OCI-LY7 (cell line): ENCODE measurements at regions not wholly inside any gene's neighbourhood (a gene's known extent, or its start where the extent isn't known, plus 50 kb on each side); places are given as distances from the start of the nearest gene placed in this dataset.

ENCODE experiments used
- CTCF ChIP-seq: fragments of 200-600 bp; sonication (generic); conservative IDR thresholded peaks from 2 replicates; pipeline ENCODE4 v1.5.1; 2014; ENCODE audit warnings: mild to moderate bottlenecking, antibody characterized with exemption, low read length, moderate library complexity, mixed read lengths
- EZH2phosphoT487 ChIP-seq: fragments of 200-600 bp; sonication (generic); IDR thresholded peaks from 2 replicates; pipeline ENCODE4 v1.6.1; 2018; ENCODE audit warnings: low read depth, borderline replicate concordance, mild to moderate bottlenecking, mixed run types, antibody characterized with exemption, low read length, moderate library complexity, mixed read lengths

- no peak for TF ChIP-seq CTCF
- TF ChIP-seq EZH2phosphoT487: no peak
Measured at GRCh38 chrX:142861557-142861956, 164.2 kb upstream of the SPANXN4 start.
